ENCODE measurements at regions not wholly inside any gene's neighbourhood (a gene's known extent, or its start where the extent isn't known, plus 50 kb on each side); places are given as distances from the start of the nearest gene placed in this dataset.
"Not testable (repeated sequence)": the region's sequence is repeated elsewhere in the genome, so short reads cannot be mapped to it uniquely, and the experiment has no call there.

GRCh38 chr4:28073860-28074555 lies 1213.4 kb downstream of the STIM2 start:
- Mint-ChIP-seq H3K4me3 (no peak overlapping the region), H3K4me1 (ENCODE audit: low read depth) (no peaks in the 10 kb centered on the region), H3K36me3 (ENCODE audit: insufficient read depth) (no peaks in the 10 kb centered on the region), H3K27me3 (ENCODE audit: low read depth) (no peaks in the 10 kb centered on the region), H3K9me3 (peaks cover 15% of the 10 kb centered on the region)
- DNase-seq (no peak), ATAC-seq (no peak)

GRCh38 chr4:28075401-28075956 lies 1214.8 kb downstream of the STIM2 start:
- H3K27me3 Mint-ChIP-seq (ENCODE audit: low read depth): no peaks in the 10 kb centered on the region
- H3K4me3 Mint-ChIP-seq: no peak overlapping the region
- H3K4me1 Mint-ChIP-seq (ENCODE audit: low read depth): no peaks in the 10 kb centered on the region
- no peaks in the 10 kb centered on the region for H3K36me3 Mint-ChIP-seq (ENCODE audit: insufficient read depth)
- no peak for DNase-seq
- H3K9me3 Mint-ChIP-seq: peaks cover 18% of the 10 kb centered on the region
- no peak for ATAC-seq

- not testable (repeated sequence) for ATAC-seq; H3K36me3 Mint-ChIP-seq (ENCODE audit: insufficient read depth); DNase-seq; H3K27me3 Mint-ChIP-seq (ENCODE audit: low read depth); H3K4me3 Mint-ChIP-seq; H3K4me1 Mint-ChIP-seq (ENCODE audit: low read depth)
- H3K9me3 Mint-ChIP-seq: peaks cover 23% of the 10 kb centered on the region
Observed at GRCh38 chr4:28077203-28077602, 1216.6 kb downstream of the STIM2 start.

- peaks cover 33% of the 10 kb centered on the region for H3K9me3 Mint-ChIP-seq
- H3K27me3 Mint-ChIP-seq (ENCODE audit: low read depth): no peaks in the 10 kb centered on the region
- no peaks in the 10 kb centered on the region for H3K4me1 Mint-ChIP-seq (ENCODE audit: low read depth)
- no peak for DNase-seq
- H3K4me3 Mint-ChIP-seq: no peak overlapping the region
- no peaks in the 10 kb centered on the region for H3K36me3 Mint-ChIP-seq (ENCODE audit: insufficient read depth)
- no peak for ATAC-seq
Observed at GRCh38 chr4:28082686-28083390, 1222.2 kb downstream of the STIM2 start.

- no peak for ATAC-seq
- no peaks in the 10 kb centered on the region for H3K4me1 Mint-ChIP-seq (ENCODE audit: low read depth)
- H3K36me3 Mint-ChIP-seq (ENCODE audit: insufficient read depth): no peaks in the 10 kb centered on the region
- H3K4me3 Mint-ChIP-seq: no peak overlapping the region
- DNase-seq: no peak
- peaks cover 5% of the 10 kb centered on the region for H3K9me3 Mint-ChIP-seq
- H3K27me3 Mint-ChIP-seq (ENCODE audit: low read depth): no peaks in the 10 kb centered on the region
Observed at GRCh38 chr4:28092610-28093009, 1232.0 kb downstream of the STIM2 start.

GRCh38 chr4:28093071-28093470 lies 1232.4 kb downstream of the STIM2 start:
- Mint-ChIP-seq H3K36me3 (ENCODE audit: insufficient read depth) (no peaks in the 10 kb centered on the region), H3K4me3 (no peak overlapping the region), H3K4me1 (ENCODE audit: low read depth) (no peaks in the 10 kb centered on the region)

GRCh38 chr4:28101583-28101982 lies 1240.9 kb downstream of the STIM2 start:
- ATAC-seq: no peak
- DNase-seq: no peak
- Mint-ChIP-seq H3K27me3 (ENCODE audit: low read depth) (no peaks in the 10 kb centered on the region), H3K36me3 (ENCODE audit: insufficient read depth) (no peaks in the 10 kb centered on the region), H3K9me3 (peaks cover 6% of the 10 kb centered on the region), H3K4me1 (ENCODE audit: low read depth) (no peaks in the 10 kb centered on the region), H3K4me3 (no peak overlapping the region)

More at GRCh38 chr4:28093071-28093470, 1232.4 kb downstream of the STIM2 start:
- ATAC-seq: no peak
- Mint-ChIP-seq H3K9me3 (peaks cover 5% of the 10 kb centered on the region), H3K27me3 (ENCODE audit: low read depth) (no peaks in the 10 kb centered on the region)
- DNase-seq: no peak

GRCh38 chr4:28105271-28105859 lies 1244.7 kb downstream of the STIM2 start:
- Mint-ChIP-seq H3K4me3 (no peak overlapping the region), H3K4me1 (ENCODE audit: low read depth) (no peaks in the 10 kb centered on the region), H3K9me3 (peaks cover 6% of the 10 kb centered on the region), H3K27me3 (ENCODE audit: low read depth) (no peaks in the 10 kb centered on the region), H3K36me3 (ENCODE audit: insufficient read depth) (no peaks in the 10 kb centered on the region)
- ATAC-seq (no peak), DNase-seq (no peak)

- no peaks in the 10 kb centered on the region for H3K27me3 Mint-ChIP-seq (ENCODE audit: low read depth)
- peaks cover 6% of the 10 kb centered on the region for H3K9me3 Mint-ChIP-seq
- H3K4me1 Mint-ChIP-seq (ENCODE audit: low read depth): no peaks in the 10 kb centered on the region
- H3K4me3 Mint-ChIP-seq: no peak overlapping the region
- DNase-seq (no peak), ATAC-seq (no peak)
- no peaks in the 10 kb centered on the region for H3K36me3 Mint-ChIP-seq (ENCODE audit: insufficient read depth)
Observed at GRCh38 chr4:28106155-28106554, 1245.5 kb downstream of the STIM2 start.

GRCh38 chr4:28109801-28110200 lies 1249.2 kb downstream of the STIM2 start:
- no peaks in the 10 kb centered on the region for H3K36me3 Mint-ChIP-seq (ENCODE audit: insufficient read depth)
- DNase-seq: no peak
- no peak overlapping the region for H3K4me3 Mint-ChIP-seq
- H3K4me1 Mint-ChIP-seq (ENCODE audit: low read depth): no peaks in the 10 kb centered on the region
- no peak for ATAC-seq
- no peaks in the 10 kb centered on the region for H3K27me3 Mint-ChIP-seq (ENCODE audit: low read depth)
- peaks cover 6% of the 10 kb centered on the region for H3K9me3 Mint-ChIP-seq

- not testable (repeated sequence) for ATAC-seq; H3K4me1 Mint-ChIP-seq (ENCODE audit: low read depth); H3K27me3 Mint-ChIP-seq (ENCODE audit: low read depth); H3K36me3 Mint-ChIP-seq (ENCODE audit: insufficient read depth); H3K4me3 Mint-ChIP-seq; DNase-seq
- peaks cover 11% of the 10 kb centered on the region for H3K9me3 Mint-ChIP-seq
Observed at GRCh38 chr4:28112691-28113335, 1252.2 kb downstream of the STIM2 start.

GRCh38 chr4:28113586-28113985 lies 1252.9 kb downstream of the STIM2 start:
- not testable (repeated sequence) for DNase-seq; H3K4me1 Mint-ChIP-seq (ENCODE audit: low read depth)

GRCh38 chr4:28116526-28117083 lies 1256.0 kb downstream of the STIM2 start:
- not testable (repeated sequence) for DNase-seq; H3K4me1 Mint-ChIP-seq (ENCODE audit: low read depth); H3K4me3 Mint-ChIP-seq; H3K27me3 Mint-ChIP-seq (ENCODE audit: low read depth); H3K36me3 Mint-ChIP-seq (ENCODE audit: insufficient read depth); ATAC-seq
- peaks cover 14% of the 10 kb centered on the region for H3K9me3 Mint-ChIP-seq

More at GRCh38 chr4:28113586-28113985, 1252.9 kb downstream of the STIM2 start:
- peaks cover 14% of the 10 kb centered on the region for H3K9me3 Mint-ChIP-seq
- not testable (repeated sequence) for H3K27me3 Mint-ChIP-seq (ENCODE audit: low read depth); ATAC-seq; H3K4me3 Mint-ChIP-seq; H3K36me3 Mint-ChIP-seq (ENCODE audit: insufficient read depth)

- H3K27me3 Mint-ChIP-seq (ENCODE audit: low read depth): no peaks in the 10 kb centered on the region
- no peak overlapping the region for H3K4me3 Mint-ChIP-seq
Observed at GRCh38 chr4:28117084-28117682, 1256.5 kb downstream of the STIM2 start.

More at GRCh38 chr4:28117084-28117682, 1256.5 kb downstream of the STIM2 start:
- peaks cover 14% of the 10 kb centered on the region for H3K9me3 Mint-ChIP-seq
- DNase-seq: no peak
- no peaks in the 10 kb centered on the region for H3K4me1 Mint-ChIP-seq (ENCODE audit: low read depth)
- H3K36me3 Mint-ChIP-seq (ENCODE audit: insufficient read depth): no peaks in the 10 kb centered on the region
- ATAC-seq: no peak

All from activated T-cell treated with anti-CD3 and anti-CD28 coated beads, Interleukin-2, amount 50 U/mL, for 4 hours (primary cell).